K562 (cell line): ENCODE measurements at regions not wholly inside any gene's neighbourhood (a gene's known extent, or its start where the extent isn't known, plus 50 kb on each side); places are given as distances from the start of the nearest gene placed in this dataset.

Experiments used
- CHD1 ChIP-seq: fragments of 200-600 bp; sonication (generic); IDR thresholded peaks from one replicate; pipeline ENCODE4 v1.6.1; 2012; ENCODE audit warnings: mild to moderate bottlenecking, moderate library complexity, low read length, inconsistent platforms
- HLTF ChIP-seq: fragments of 450-650 bp; IDR thresholded peaks from 2 replicates; pipeline ENCODE4 v1.6.1; 2016
- HMGN3 ChIP-seq: IDR thresholded peaks from 2 replicates; pipeline ENCODE4 v1.6.1; 2011; ENCODE audit warnings: borderline replicate concordance, low read depth, mild to moderate bottlenecking, mixed read lengths, low read length; ENCODE audit not compliant: insufficient read length; ENCODE audit errors: extremely low read depth
- NFE2 ChIP-seq: IDR thresholded peaks from 2 replicates; pipeline ENCODE4 v1.6.1; 2014; ENCODE audit warnings: antibody characterized with exemption, low read depth
- POLR2A ChIP-seq: fragments of 450-650 bp; conservative IDR thresholded peaks from 2 replicates; pipeline ENCODE4 v1.6.1; 2016
- RCOR1 ChIP-seq, 2 experiments: IDR thresholded peaks; 2 replicates each; pipeline ENCODE4 v1.6.1; 2012; ENCODE audit warnings: low read depth in 2 of 2, low read length in 2 of 2, borderline replicate concordance in 1 of 2, improper control_type of control experiment in 1 of 2
- YY1 ChIP-seq, 3 experiments: IDR thresholded peaks; 2 replicates each; pipeline ENCODE4 v1.6.1; 2011; ENCODE audit warnings: low read length in 2 of 3, mild to moderate bottlenecking in 2 of 3, moderate library complexity in 2 of 3, borderline replicate concordance in 1 of 3, control low read depth in 1 of 3, low read depth in 1 of 3; ENCODE audit not compliant: insufficient read depth in 3 of 3, insufficient replicate concordance in 2 of 3, control insufficient read depth in 1 of 3, insufficient read length in 1 of 3; ENCODE audit errors: extremely low read depth in 1 of 3
- ZNF133 ChIP-seq: fragments of 250-450 bp; sonication (Bioruptor Pico); IDR thresholded peaks from 2 replicates; pipeline ENCODE4 v1.4.0; 2020; ENCODE audit warnings: mild to moderate bottlenecking
- TF ChIP-seq, protein P1 (sequence below), 3 experiments: IDR thresholded peaks in 2 of 3; conservative IDR thresholded peaks in 1 of 3; 2 replicates each; pipeline ENCODE4 v1.5.1; 2011 to 2012; ENCODE audit warnings: low read length in 3 of 3, mild to moderate bottlenecking in 3 of 3, control low read depth in 2 of 3, improper control_type of control experiment in 1 of 3, inconsistent platforms in 1 of 3, low read depth in 1 of 3, mixed read lengths in 1 of 3, moderate library complexity in 1 of 3; ENCODE audit not compliant: insufficient read depth in 2 of 3

DNA sequence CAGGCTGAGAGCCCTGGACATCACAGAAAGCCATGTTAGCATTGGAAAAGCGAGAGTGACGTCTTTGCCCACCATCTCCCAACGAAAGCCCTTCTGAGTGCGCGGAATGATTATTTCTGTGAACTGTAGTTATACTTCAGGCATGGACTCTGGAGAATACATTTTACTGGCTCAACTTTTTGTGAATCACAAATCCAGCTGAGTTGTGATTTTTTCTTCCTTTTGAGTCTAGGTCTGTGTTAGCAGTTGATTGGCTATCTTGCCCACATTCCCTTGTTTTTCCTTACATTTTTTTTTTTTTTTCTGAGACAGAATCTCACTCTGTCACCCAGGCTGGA lies 183.1 kb downstream of the INO80D start:
- no peak for TF ChIP-seq YY1 (IDR thresholded peaks at IDR 0.05; ENCODE audit: borderline replicate concordance in 1 of 3, control insufficient read depth in 1 of 3, extremely low read depth in 1 of 3, insufficient read depth in 3 of 3, insufficient read length in 1 of 3, insufficient replicate concordance in 2 of 3, low read depth in 1 of 3, low read length in 2 of 3)
- TF ChIP-seq, protein P1, sequence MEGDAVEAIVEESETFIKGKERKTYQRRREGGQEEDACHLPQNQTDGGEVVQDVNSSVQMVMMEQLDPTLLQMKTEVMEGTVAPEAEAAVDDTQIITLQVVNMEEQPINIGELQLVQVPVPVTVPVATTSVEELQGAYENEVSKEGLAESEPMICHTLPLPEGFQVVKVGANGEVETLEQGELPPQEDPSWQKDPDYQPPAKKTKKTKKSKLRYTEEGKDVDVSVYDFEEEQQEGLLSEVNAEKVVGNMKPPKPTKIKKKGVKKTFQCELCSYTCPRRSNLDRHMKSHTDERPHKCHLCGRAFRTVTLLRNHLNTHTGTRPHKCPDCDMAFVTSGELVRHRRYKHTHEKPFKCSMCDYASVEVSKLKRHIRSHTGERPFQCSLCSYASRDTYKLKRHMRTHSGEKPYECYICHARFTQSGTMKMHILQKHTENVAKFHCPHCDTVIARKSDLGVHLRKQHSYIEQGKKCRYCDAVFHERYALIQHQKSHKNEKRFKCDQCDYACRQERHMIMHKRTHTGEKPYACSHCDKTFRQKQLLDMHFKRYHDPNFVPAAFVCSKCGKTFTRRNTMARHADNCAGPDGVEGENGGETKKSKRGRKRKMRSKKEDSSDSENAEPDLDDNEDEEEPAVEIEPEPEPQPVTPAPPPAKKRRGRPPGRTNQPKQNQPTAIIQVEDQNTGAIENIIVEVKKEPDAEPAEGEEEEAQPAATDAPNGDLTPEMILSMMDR (IDR thresholded peaks at IDR 0.05 in 2 of 3, conservative IDR thresholded peaks at IDR 0.05 in 1 of 3; ENCODE audit: insufficient read depth in 2 of 3, low read depth in 1 of 3, low read length in 3 of 3) = no peak
- no peak for TF ChIP-seq RCOR1 (IDR thresholded peaks at IDR 0.05; ENCODE audit: borderline replicate concordance in 1 of 2, low read depth in 2 of 2, low read length in 2 of 2)
- TF ChIP-seq POLR2A = no peak
- no peak for TF ChIP-seq HLTF
- no peak for TF ChIP-seq ZNF133
- no peak for TF ChIP-seq CHD1
- TF ChIP-seq HMGN3 = no peak
- no peak for TF ChIP-seq NFE2
